AG04449 (cell line): ENCODE measurements at regions not wholly inside any gene's neighbourhood (a gene's known extent, or its start where the extent isn't known, plus 50 kb on each side); places are given as distances from the start of the nearest gene placed in this dataset.
"Not testable (repeated sequence)": the region's sequence is repeated elsewhere in the genome, so short reads cannot be mapped to it uniquely, and the experiment has no call there.

Experiments
- CTCF ChIA-PET: fragments of 350-600 bp; formaldehyde crosslinking; extraction: SDS; loops from one replicate; lab custom pipeline; 2021; ENCODE audit warnings: antibody characterized with exemption; lab: Yijun Ruan, JAX
- POLR2A ChIA-PET: fragments of 400-600, 350-600 bp; formaldehyde crosslinking; extraction: SDS; loops from one replicate; lab custom pipeline; 2020; ENCODE audit warnings: antibody characterized with exemption, inconsistent platforms; lab: Yijun Ruan, JAX
- DNase-seq: peaks from one replicate; pipeline ENCODE4 v3.0.0-alpha.2; 2010; ENCODE audit warnings: low read depth, low spot score
- H3K4me3 ChIP-seq: 2 replicates; pipeline ENCODE4 v1.5.1; 2011; ENCODE audit warnings: low read depth, mild to moderate bottlenecking, control low read depth, low read length
- CTCF ChIP-seq: IDR thresholded peaks from one replicate; pipeline ENCODE4 v1.5.1; 2011; ENCODE audit warnings: mild to moderate bottlenecking, moderate library complexity, low read length, control low read depth, inconsistent platforms; ENCODE audit not compliant: insufficient read depth; ENCODE audit errors: missing control alignments

GRCh38 chrX:35461164-35461563, 337.0 kb upstream of the MAGEB16 start:
- no peak for TF ChIP-seq CTCF
- ChIA-PET POLR2A (no interaction called here), CTCF (no interaction called here)
- no peak for DNase-seq
- H3K4me3 ChIP-seq, result no peak overlapping the region

GRCh38 chrX:35496671-35497070, 301.5 kb upstream of the MAGEB16 start:
- POLR2A ChIA-PET, CTCF ChIA-PET, H3K4me3 ChIP-seq, DNase-seq: not testable (repeated sequence)

GRCh38 chrX:35497453-35497852, 300.7 kb upstream of the MAGEB16 start:
- CTCF ChIA-PET, H3K4me3 ChIP-seq, POLR2A ChIA-PET, DNase-seq: not testable (repeated sequence)

GRCh38 chrX:35499071-35499862, 298.9 kb upstream of the MAGEB16 start:
- CTCF ChIA-PET, result no interaction called here
- POLR2A ChIA-PET, result no interaction called here
- DNase-seq, result no peak
- no peak for TF ChIP-seq CTCF
- no peak overlapping the region for H3K4me3 ChIP-seq

- ChIA-PET CTCF (no interaction called here), POLR2A (no interaction called here)
- H3K4me3 ChIP-seq, result no peak overlapping the region
- no peak for DNase-seq
- no peak for TF ChIP-seq CTCF
Measured at GRCh38 chrX:35507701-35508100, 290.4 kb upstream of the MAGEB16 start.

GRCh38 chrX:35548003-35548402, 250.1 kb upstream of the MAGEB16 start:
- CTCF ChIA-PET, POLR2A ChIA-PET, H3K4me3 ChIP-seq, DNase-seq: not testable (repeated sequence)

GRCh38 chrX:35557916-35558315, 240.2 kb upstream of the MAGEB16 start:
- no peak for TF ChIP-seq CTCF
- POLR2A ChIA-PET, result no interaction called here

GRCh38 chrX:35561985-35562384, 236.2 kb upstream of the MAGEB16 start:
- DNase-seq, result no peak
- ChIA-PET CTCF (no interaction called here), POLR2A (no interaction called here)
- TF ChIP-seq CTCF, result no peak
- H3K4me3 ChIP-seq, result no peak overlapping the region

More at GRCh38 chrX:35557916-35558315, 240.2 kb upstream of the MAGEB16 start:
- no peak overlapping the region for H3K4me3 ChIP-seq
- CTCF ChIA-PET, result no interaction called here
- no peak for DNase-seq
